ENCODE measurements at regions not wholly inside any gene's neighbourhood (a gene's known extent, or its start where the extent isn't known, plus 50 kb on each side); places are given as distances from the start of the nearest gene placed in this dataset.

DNA sequence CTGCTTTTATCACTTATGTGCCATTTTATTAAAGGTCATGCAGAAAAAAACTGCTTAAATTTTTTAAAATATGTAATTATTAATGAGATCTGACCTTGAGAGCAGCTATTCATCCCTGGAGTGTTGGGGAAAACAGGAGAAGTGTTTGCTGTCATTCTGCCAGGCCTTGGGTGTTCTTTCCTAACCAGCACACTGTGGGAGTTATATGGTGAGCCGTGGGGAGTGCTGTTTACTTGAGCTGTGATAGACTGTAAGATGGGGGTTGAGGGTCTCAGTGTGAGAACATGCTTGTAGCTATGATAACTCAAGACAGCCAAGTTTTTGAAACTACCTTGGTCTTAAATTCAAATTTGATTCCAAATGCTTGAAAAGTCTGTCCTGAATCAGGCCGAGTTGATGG is 101.3 kb upstream of the ARHGAP28 start:
- Histone ChIP-seq H4K20me1 (ENCODE audit: insufficient read depth, poor library complexity, severe bottlenecking) (no peaks in the 10 kb centered on the region), H3K27me3 (no peaks in the 10 kb centered on the region), H3K36me3 (replicated peaks; ENCODE audit: insufficient read depth, low read depth) (no peaks in the 10 kb centered on the region), H3K9me3 (ENCODE audit: low read depth) (no peaks in the 10 kb centered on the region), H3K4me1 (ENCODE audit: insufficient read depth) (no peaks in the 10 kb centered on the region), H3K4me3 (no peak overlapping the region), H3K27ac (no peak overlapping the region), H3K4me2 (no peak overlapping the region), H3K9me2 (replicated peaks; ENCODE audit: insufficient read depth) (no peaks in the 10 kb centered on the region), H2AFZ (no peak overlapping the region), H3K79me2 (no peaks in the 10 kb centered on the region)
- no peak for DNase-seq (ENCODE audit: low spot score)
- 82% methylated on average over 2 of the region's 2 CpGs for WGBS (ENCODE audit: low lambda C conversion rate, missing lambda C conversion rate)
- no peak for TF ChIP-seq EZH2 (IDR thresholded peaks at IDR 0.05; ENCODE audit: borderline replicate concordance)
- no peak for TF ChIP-seq EZH2phosphoT487 (IDR thresholded peaks at IDR 0.05; ENCODE audit: low read depth, severe bottlenecking, unreplicated experiment)
- TF ChIP-seq, protein P1, sequence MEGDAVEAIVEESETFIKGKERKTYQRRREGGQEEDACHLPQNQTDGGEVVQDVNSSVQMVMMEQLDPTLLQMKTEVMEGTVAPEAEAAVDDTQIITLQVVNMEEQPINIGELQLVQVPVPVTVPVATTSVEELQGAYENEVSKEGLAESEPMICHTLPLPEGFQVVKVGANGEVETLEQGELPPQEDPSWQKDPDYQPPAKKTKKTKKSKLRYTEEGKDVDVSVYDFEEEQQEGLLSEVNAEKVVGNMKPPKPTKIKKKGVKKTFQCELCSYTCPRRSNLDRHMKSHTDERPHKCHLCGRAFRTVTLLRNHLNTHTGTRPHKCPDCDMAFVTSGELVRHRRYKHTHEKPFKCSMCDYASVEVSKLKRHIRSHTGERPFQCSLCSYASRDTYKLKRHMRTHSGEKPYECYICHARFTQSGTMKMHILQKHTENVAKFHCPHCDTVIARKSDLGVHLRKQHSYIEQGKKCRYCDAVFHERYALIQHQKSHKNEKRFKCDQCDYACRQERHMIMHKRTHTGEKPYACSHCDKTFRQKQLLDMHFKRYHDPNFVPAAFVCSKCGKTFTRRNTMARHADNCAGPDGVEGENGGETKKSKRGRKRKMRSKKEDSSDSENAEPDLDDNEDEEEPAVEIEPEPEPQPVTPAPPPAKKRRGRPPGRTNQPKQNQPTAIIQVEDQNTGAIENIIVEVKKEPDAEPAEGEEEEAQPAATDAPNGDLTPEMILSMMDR (IDR thresholded peaks at IDR 0.05; ENCODE audit: poor library complexity) = no peak

DNA sequence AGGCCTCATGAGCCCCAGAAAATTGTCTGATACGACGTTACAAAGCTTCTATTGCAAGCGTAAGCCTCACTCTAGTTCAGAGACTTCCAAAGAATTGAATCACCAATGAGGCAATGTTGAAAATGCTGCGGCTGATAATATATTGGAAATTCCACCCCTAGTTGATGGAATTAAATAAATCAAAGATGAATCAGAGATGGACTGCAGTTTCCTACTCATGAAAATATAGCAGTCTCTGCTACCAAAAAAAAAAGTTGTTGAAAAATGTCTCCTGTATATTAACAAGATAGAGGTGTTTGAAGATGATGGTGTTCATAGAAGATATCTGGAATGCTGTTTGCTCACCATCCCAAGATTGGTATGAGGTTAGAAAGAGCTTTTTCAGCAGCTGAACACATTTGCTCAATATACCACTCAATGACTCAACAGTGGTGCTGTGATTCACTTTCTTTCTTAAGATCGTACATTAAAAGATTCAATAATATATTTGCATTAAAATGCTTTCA is 99.8 kb upstream of the ARHGAP28 start:
- Histone ChIP-seq H3K4me2 (no peak overlapping the region), H3K36me3 (replicated peaks; ENCODE audit: insufficient read depth, low read depth) (no peaks in the 10 kb centered on the region), H3K79me2 (no peaks in the 10 kb centered on the region), H3K27ac (no peak overlapping the region), H3K27me3 (no peaks in the 10 kb centered on the region), H2AFZ (no peak overlapping the region), H4K20me1 (ENCODE audit: insufficient read depth, poor library complexity, severe bottlenecking) (no peaks in the 10 kb centered on the region), H3K4me3 (no peak overlapping the region), H3K9me2 (replicated peaks; ENCODE audit: insufficient read depth) (no peaks in the 10 kb centered on the region), H3K9me3 (ENCODE audit: low read depth) (no peaks in the 10 kb centered on the region), H3K4me1 (ENCODE audit: insufficient read depth) (no peaks in the 10 kb centered on the region)
- WGBS (ENCODE audit: low lambda C conversion rate, missing lambda C conversion rate) = 84% methylated on average over 5 of the region's 5 CpGs
- TF ChIP-seq EZH2 (IDR thresholded peaks at IDR 0.05; ENCODE audit: borderline replicate concordance) = no peak
- TF ChIP-seq EZH2phosphoT487 (IDR thresholded peaks at IDR 0.05; ENCODE audit: low read depth, severe bottlenecking, unreplicated experiment) = no peak
- TF ChIP-seq, protein P1 (IDR thresholded peaks at IDR 0.05; ENCODE audit: poor library complexity) = no peak
- DNase-seq (ENCODE audit: low spot score) = no peak

DNA sequence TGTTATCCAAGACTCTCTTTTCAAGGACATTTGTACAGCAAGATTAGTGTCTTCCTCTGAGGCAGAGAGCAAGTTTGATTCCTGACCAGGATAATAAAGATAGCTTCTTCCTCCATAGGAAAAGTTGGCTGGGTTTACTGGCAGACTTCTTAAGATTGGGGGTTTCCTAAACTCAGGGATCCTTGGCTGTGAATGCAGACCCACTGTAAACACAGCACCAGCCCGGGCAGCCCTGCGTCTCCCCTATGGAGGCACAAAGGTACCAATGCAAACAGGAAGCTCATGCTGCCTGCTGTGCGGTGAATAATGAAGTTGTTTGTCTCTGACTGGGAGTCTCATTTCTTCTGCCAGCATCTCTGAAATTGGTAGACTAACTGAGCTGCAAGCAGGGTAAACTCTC is 96.2 kb upstream of the ARHGAP28 start:
- Histone ChIP-seq H2AFZ (no peak overlapping the region), H3K27me3 (no peaks in the 10 kb centered on the region)

More for the DNA sequence above, 96.2 kb upstream of the ARHGAP28 start:
- Histone ChIP-seq H3K9me3 (ENCODE audit: low read depth) (no peaks in the 10 kb centered on the region), H3K4me3 (no peak overlapping the region), H3K4me1 (ENCODE audit: insufficient read depth) (no peaks in the 10 kb centered on the region), H4K20me1 (ENCODE audit: insufficient read depth, poor library complexity, severe bottlenecking) (no peaks in the 10 kb centered on the region), H3K79me2 (no peaks in the 10 kb centered on the region), H3K9me2 (replicated peaks; ENCODE audit: insufficient read depth) (no peaks in the 10 kb centered on the region), H3K36me3 (replicated peaks; ENCODE audit: insufficient read depth, low read depth) (no peaks in the 10 kb centered on the region), H3K4me2 (no peak overlapping the region), H3K27ac (no peak overlapping the region)
- DNase-seq (ENCODE audit: low spot score) = no peak
- TF ChIP-seq EZH2phosphoT487 (IDR thresholded peaks at IDR 0.05; ENCODE audit: low read depth, severe bottlenecking, unreplicated experiment) (no peak), EZH2 (IDR thresholded peaks at IDR 0.05; ENCODE audit: borderline replicate concordance) (no peak)
- TF ChIP-seq, protein P1 (IDR thresholded peaks at IDR 0.05; ENCODE audit: poor library complexity) = no peak
- WGBS (ENCODE audit: low lambda C conversion rate, missing lambda C conversion rate) = 37% methylated on average over 3 of the region's 3 CpGs
